ENCODE measurements at regions not wholly inside any gene's neighbourhood (a gene's known extent, or its start where the extent isn't known, plus 50 kb on each side); places are given as distances from the start of the nearest gene placed in this dataset.
"Not testable (repeated sequence)": the region's sequence is repeated elsewhere in the genome, so short reads cannot be mapped to it uniquely, and the experiment has no call there.

- DNase-seq, result no peak
Measured at GRCh38 chr9:73890685-73891277, 606.4 kb upstream of the RORB start.

GRCh38 chr9:73892335-73892734, 604.8 kb upstream of the RORB start:
- DNase-seq, result no peak

GRCh38 chr9:73893230-73893629, 603.9 kb upstream of the RORB start:
- no peak for DNase-seq

- DNase-seq, result no peak
Measured at GRCh38 chr9:73896061-73896460, 601.1 kb upstream of the RORB start.

- DNase-seq, result no peak
Measured at GRCh38 chr9:73906671-73907070, 590.5 kb upstream of the RORB start.

GRCh38 chr9:73911804-73912203, 585.3 kb upstream of the RORB start:
- DNase-seq, result no peak

- DNase-seq, result no peak
Measured at GRCh38 chr9:73916016-73916673, 581.0 kb upstream of the RORB start.

GRCh38 chr9:73919712-73920111, 577.4 kb upstream of the RORB start:
- DNase-seq, result no peak

GRCh38 chr9:73923796-73924195, 573.3 kb upstream of the RORB start:
- no peak for DNase-seq

- no peak for DNase-seq
Measured at GRCh38 chr9:73951147-73951546, 546.0 kb upstream of the RORB start.

- no peak for DNase-seq
Measured at GRCh38 chr9:73962792-73963191, 534.3 kb upstream of the RORB start.

GRCh38 chr9:73969936-73970335, 527.2 kb upstream of the RORB start:
- DNase-seq, result no peak

- not testable (repeated sequence) for DNase-seq
Measured at GRCh38 chr9:73976424-73976823, 520.7 kb upstream of the RORB start.

- no peak for DNase-seq
Measured at GRCh38 chr9:73979894-73980264, 517.3 kb upstream of the RORB start.

- no peak for DNase-seq
Measured at GRCh38 chr9:73980754-73981153, 516.4 kb upstream of the RORB start.

- no peak for DNase-seq
Measured at GRCh38 chr9:73981405-73981804, 515.7 kb upstream of the RORB start.

GRCh38 chr9:73995836-73996235, 501.3 kb upstream of the RORB start:
- no peak for DNase-seq

GRCh38 chr9:73996844-73997243, 500.3 kb upstream of the RORB start:
- no peak for DNase-seq

GRCh38 chr9:74001382-74001781, 495.8 kb upstream of the RORB start:
- DNase-seq, result no peak

- no peak for DNase-seq
Measured at GRCh38 chr9:74006935-74007334, 490.2 kb upstream of the RORB start.

GRCh38 chr9:74007833-74008232, 489.3 kb upstream of the RORB start:
- DNase-seq, result no peak

- no peak for DNase-seq
Measured at GRCh38 chr9:74016004-74016403, 481.1 kb upstream of the RORB start.

- DNase-seq, result no peak
Measured at GRCh38 chr9:74025402-74025925, 471.7 kb upstream of the RORB start.

GRCh38 chr9:74032421-74032820, 464.7 kb upstream of the RORB start:
- DNase-seq, result no peak

- DNase-seq, result no peak
Measured at GRCh38 chr9:74035786-74036185, 461.3 kb upstream of the RORB start.
